ENCODE measurements at regions not wholly inside any gene's neighbourhood (a gene's known extent, or its start where the extent isn't known, plus 50 kb on each side); places are given as distances from the start of the nearest gene placed in this dataset.

GRCh38 chr5:74916831-74917710 is 50.9 kb upstream of the FAM169A start:
- TF ChIP-seq CTCF (conservative IDR thresholded peaks at IDR 0.05), result no peak
- no peak overlapping the region for H3K27ac ChIP-seq
